Ovary (tissue), 7 donors: ENCODE measurements at regions not wholly inside any gene's neighbourhood (a gene's known extent, or its start where the extent isn't known, plus 50 kb on each side); places are given as distances from the start of the nearest gene placed in this dataset.
"Not testable (repeated sequence)": the region's sequence is repeated elsewhere in the genome, so short reads cannot be mapped to it uniquely, and the experiment has no call there.

ENCODE experiments used
- DNase-seq, 5 donors: peaks; one replicate each; pipeline ENCODE4 v3.0.0-alpha.2; 2019 to 2020
- H3K27ac ChIP-seq, 2 donors: fragments of 200-600 bp; one replicate each; pipeline versions ENCODE4 v1.5.1 to v1.8.0; 2019 to 2022
- H3K27me3 ChIP-seq: fragments of 200-600 bp; one replicate; pipeline ENCODE4 v1.8.0; 2022
- H3K36me3 ChIP-seq: fragments of 200-600 bp; sonication (generic); one replicate; pipeline ENCODE4 v1.5.1; 2019
- H3K4me1 ChIP-seq: one replicate; pipeline ENCODE4 v1.8.1; 2013; ENCODE audit warnings: mild to moderate bottlenecking, moderate library complexity; ENCODE audit not compliant: insufficient read depth
- H3K4me3 ChIP-seq: fragments of 200-600 bp; sonication (generic); one replicate; pipeline ENCODE4 v1.5.1; 2017
- H3K9me3 ChIP-seq, 2 donors: fragments of 200-600 bp in 1 of 2; sonication (generic) in 1 of 2; one replicate each; pipeline versions ENCODE4 v1.5.1 to v1.8.1; 2013 to 2019; ENCODE audit warnings: mild to moderate bottlenecking in 1 of 2, moderate library complexity in 1 of 2
- CTCF ChIP-seq, 3 donors: fragments of 450-650 bp in 2 of 3; fragments of 200-600 bp in 1 of 3; IDR thresholded peaks; one replicate each; pipeline versions ENCODE4 v1.5.1 to v1.8.0; 2016 to 2022; ENCODE audit warnings: antibody characterized with exemption in 3 of 3, mild to moderate bottlenecking in 1 of 3
- EP300 ChIP-seq: sonication (generic); formaldehyde crosslinking; IDR thresholded peaks from one replicate; pipeline ENCODE4 v1.6.1; 2017; ENCODE audit warnings: antibody characterized with exemption
- POLR2A ChIP-seq: fragments of 450-650 bp; IDR thresholded peaks from one replicate; pipeline ENCODE4 v1.6.1; 2017; ENCODE audit warnings: antibody characterized with exemption, mild to moderate bottlenecking, moderate library complexity
- WGBS, 3 donors: extraction: QIAGEN DNeasy Blood & Tissue Kit in 1 of 3; methylation state at CpG; one replicate each; pipeline versions ENCODE4 v1.1.5 to v1.1.7; 2013 to 2017; 5-methylcytosine and 5-hydroxymethylcytosine counted together
- intact Hi-C, 4 donors: fragments of 100-400 bp; cut with DNase I; formaldehyde crosslinking; loops; one replicate each; pipeline versions ENCODE4 v1.11.0 to v1.15.1; 2022 to 2023
- donor health status: DM: no; HTN: no; CAD: no; lungs with moderate emphysema.
- donor health status: DM: no; HTN: no; CAD: no.
- donor health status: Bipolar disorder and iron deficiency.
- donor health status: DM: no; HTN: no; CAD: no.
- donor health status: DM: yes; HTN: yes; CAD: no.

- DNase-seq, result no peak
- Histone ChIP-seq H3K36me3 (no peaks in the 10 kb centered on the region), H3K4me1 (no peaks in the 10 kb centered on the region), H3K27ac (no peak overlapping the region), H3K4me3 (no peak overlapping the region), H3K27me3 (no peaks in the 10 kb centered on the region), H3K9me3 (no peaks in the 10 kb centered on the region)
- intact Hi-C loops, result no loop called here
- TF ChIP-seq EP300, result no peak
Observed at GRCh38 chr5:86199287-86199686, 418.5 kb upstream of the COX7C start.

- Histone ChIP-seq H3K27ac (no peak overlapping the region), H3K9me3 (no peaks in the 10 kb centered on the region), H3K36me3 (no peaks in the 10 kb centered on the region), H3K27me3 (no peaks in the 10 kb centered on the region), H3K4me3 (no peak overlapping the region), H3K4me1 (no peaks in the 10 kb centered on the region)
- intact Hi-C loops, result no loop called here
- DNase-seq, result no peak
- TF ChIP-seq CTCF (IDR thresholded peaks at IDR 0.05) (no peak), EP300 (no peak), POLR2A (no peak)
Observed at GRCh38 chr5:86228147-86228546, 389.6 kb upstream of the COX7C start.

- 90 to 95% (median 93%) methylated on average over 11 of the region's 11 CpGs for WGBS, 3 donors
- Histone ChIP-seq H3K27me3 (no peaks in the 10 kb centered on the region), H3K4me1 (no peaks in the 10 kb centered on the region), H3K36me3 (no peaks in the 10 kb centered on the region), H3K27ac (no peak overlapping the region), H3K9me3 (no peaks in the 10 kb centered on the region), H3K4me3 (no peak overlapping the region)
- no peak for DNase-seq
- TF ChIP-seq EP300, result no peak
- TF ChIP-seq CTCF (IDR thresholded peaks at IDR 0.05), result no peak
- TF ChIP-seq POLR2A, result no peak
- intact Hi-C loops, result no loop called here
Observed at GRCh38 chr5:86232246-86232645, 385.5 kb upstream of the COX7C start.

GRCh38 chr5:86244153-86244552, 373.6 kb upstream of the COX7C start:
- no peak for DNase-seq
- no peaks in the 10 kb centered on the region for H3K27me3 ChIP-seq
- H3K4me1 ChIP-seq, result no peaks in the 10 kb centered on the region
- H3K27ac ChIP-seq, result no peak overlapping the region
- no peak overlapping the region for H3K4me3 ChIP-seq
- peaks cover 0 to 3% of the 10 kb centered on the region in 2 donors for H3K9me3 ChIP-seq
- WGBS, 3 donors, result 0% methylated on average over 1 of the region's 1 CpG
- intact Hi-C loops, result no loop called here
- TF ChIP-seq EP300 (no peak), CTCF (IDR thresholded peaks at IDR 0.05) (no peak), POLR2A (no peak)
- no peaks in the 10 kb centered on the region for H3K36me3 ChIP-seq

- TF ChIP-seq CTCF (IDR thresholded peaks at IDR 0.05), result no peak
- no peak for TF ChIP-seq POLR2A
- no peak for TF ChIP-seq EP300
- H3K27me3 ChIP-seq, result no peaks in the 10 kb centered on the region
- no peaks in the 10 kb centered on the region for H3K9me3 ChIP-seq
- H3K4me1 ChIP-seq, result no peaks in the 10 kb centered on the region
- H3K4me3 ChIP-seq, result no peak overlapping the region
- no peak overlapping the region for H3K27ac ChIP-seq
- intact Hi-C loops, result no loop called here
- DNase-seq, result no peak
- no peaks in the 10 kb centered on the region for H3K36me3 ChIP-seq
Observed at GRCh38 chr5:86257871-86258270, 359.9 kb upstream of the COX7C start.

- H3K4me1 ChIP-seq, H3K27ac ChIP-seq, intact Hi-C loops, H3K36me3 ChIP-seq, H3K4me3 ChIP-seq, H3K27me3 ChIP-seq, H3K9me3 ChIP-seq, DNase-seq: not testable (repeated sequence)
- 86 to 88% (median 88%) methylated on average over 3 of the region's 3 CpGs for WGBS, 3 donors
Observed at GRCh38 chr5:86284400-86285190, 333.1 kb upstream of the COX7C start.

- 83 to 93% (median 86%) methylated on average over 1 to 2 of the region's 2 CpGs for whole genome bisulfite sequencing, 3 donors
- H3K4me1 ChIP-seq, H3K27ac ChIP-seq, H3K4me3 ChIP-seq, H3K36me3 ChIP-seq, H3K27me3 ChIP-seq, intact Hi-C loops, H3K9me3 ChIP-seq, DNase-seq: not testable (repeated sequence)
Observed at GRCh38 chr5:86287437-86287836, 330.3 kb upstream of the COX7C start.

- 96 to 99% (median 98%) methylated on average over 9 of the region's 9 CpGs for WGBS, 3 donors
- H3K36me3 ChIP-seq, H3K4me1 ChIP-seq, H3K9me3 ChIP-seq, DNase-seq, intact Hi-C loops, H3K27ac ChIP-seq, H3K27me3 ChIP-seq, H3K4me3 ChIP-seq: not testable (repeated sequence)
Observed at GRCh38 chr5:86289786-86290185, 328.0 kb upstream of the COX7C start.
